ENCODE measurements at regions not wholly inside any gene's neighbourhood (a gene's known extent, or its start where the extent isn't known, plus 50 kb on each side); places are given as distances from the start of the nearest gene placed in this dataset.

DNA sequence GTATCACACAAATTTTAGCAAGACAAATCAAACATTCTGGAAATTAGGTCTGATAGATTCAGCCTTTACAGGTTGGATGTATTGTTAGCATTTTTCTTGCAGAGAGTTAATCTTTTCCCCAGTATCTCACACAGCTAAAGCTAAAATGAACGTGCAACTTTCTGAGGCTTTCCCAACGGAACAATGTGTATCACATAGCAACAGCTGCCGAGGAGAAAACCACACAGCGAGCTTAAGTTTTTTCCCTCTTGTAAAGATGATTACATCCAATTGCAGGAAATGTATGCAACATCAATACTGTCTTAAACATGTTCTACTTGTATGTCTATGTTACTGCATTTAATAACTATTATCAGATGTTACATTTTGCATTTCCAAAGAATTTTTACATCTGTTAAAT is 182.2 kb downstream of the CCDC59 start:
- intact Hi-C loops (cut with DNase I), result no loop called here
- DNase-seq, result no peak

DNA sequence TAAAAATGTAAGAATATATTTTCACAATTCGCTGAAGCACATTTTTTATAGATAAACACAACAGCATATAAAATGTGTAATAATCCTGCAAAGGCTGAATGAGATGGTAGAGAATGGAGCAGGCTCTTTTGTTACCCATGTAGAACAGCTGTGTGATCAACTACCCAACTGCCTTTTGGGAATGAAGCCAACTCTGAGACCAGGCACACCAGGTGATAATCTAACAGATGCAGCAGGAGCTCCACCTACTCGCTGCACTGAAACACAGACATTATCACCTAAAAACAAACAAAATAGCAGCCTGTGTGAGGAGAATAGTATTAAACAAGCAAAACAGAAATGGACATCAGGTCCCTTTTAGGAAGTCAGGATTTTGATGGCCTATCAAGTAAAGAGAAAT is 183.3 kb downstream of the CCDC59 start:
- DNase-seq, result no peak
- intact Hi-C loops (cut with DNase I), result no loop called here

DNA sequence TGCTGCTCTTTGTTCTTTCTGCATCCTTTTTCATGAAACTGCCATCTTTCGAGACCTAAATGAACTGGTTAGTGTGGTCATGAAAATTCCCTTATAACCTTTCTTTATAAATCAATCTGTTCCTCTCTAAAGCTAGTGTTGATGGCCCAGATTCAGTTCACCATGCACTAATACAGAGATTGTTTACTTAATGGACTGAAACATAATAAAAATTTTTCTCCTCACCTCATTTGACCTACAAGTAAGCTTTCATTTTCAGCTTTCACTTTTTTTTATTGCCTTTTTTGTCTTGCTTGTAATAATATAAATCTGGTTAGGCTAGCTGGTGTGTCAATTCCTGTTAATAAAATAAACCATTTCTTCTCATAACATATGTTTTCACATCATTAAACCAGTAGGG is 183.8 kb downstream of the CCDC59 start:
- DNase-seq, result no peak
- intact Hi-C loops (cut with DNase I), result no loop called here

DNA sequence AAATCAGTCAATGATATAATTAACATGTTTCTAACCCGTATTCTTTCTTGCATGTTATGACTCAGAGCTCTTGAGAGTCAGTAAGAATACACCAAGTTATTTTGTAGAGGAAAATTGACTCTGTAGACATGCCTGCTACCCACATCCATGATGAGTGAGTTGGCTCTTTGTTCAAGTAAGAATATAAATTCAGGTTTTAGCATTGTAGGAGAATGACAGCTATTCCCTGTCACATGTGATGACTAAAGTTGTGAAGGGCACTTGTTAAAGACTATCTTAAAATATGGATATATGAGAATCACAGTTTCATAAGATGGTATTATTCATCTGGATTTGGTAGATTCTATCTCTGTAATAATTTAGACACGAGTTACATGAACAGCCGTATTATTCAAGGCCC is 209.1 kb downstream of the CCDC59 start:
- no peak for DNase-seq
- intact Hi-C loops (cut with DNase I), result no loop called here

DNA sequence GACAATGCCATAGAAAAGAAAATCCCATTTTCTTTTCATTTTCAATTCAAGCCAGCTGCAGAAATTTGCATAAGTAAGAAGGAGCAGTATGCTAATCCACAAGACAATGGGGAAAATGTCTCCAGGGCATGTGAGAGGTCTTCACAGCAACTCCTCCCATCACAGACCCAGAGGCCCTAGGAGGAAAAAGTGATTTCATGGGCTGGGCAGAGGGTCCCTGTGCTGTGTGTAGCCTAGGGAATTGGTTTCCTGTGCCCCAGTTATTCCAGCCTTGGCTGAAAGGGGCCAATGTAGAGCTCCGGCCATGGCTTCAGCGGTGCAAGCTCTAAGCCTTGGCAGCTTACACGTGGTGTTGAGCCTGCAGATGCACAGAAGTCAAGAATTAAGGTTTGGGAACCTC is 211.4 kb downstream of the CCDC59 start:
- DNase-seq, result peak in 1 of 10 donors; percentile 29
- intact Hi-C loops (cut with DNase I), result no loop called here

DNA sequence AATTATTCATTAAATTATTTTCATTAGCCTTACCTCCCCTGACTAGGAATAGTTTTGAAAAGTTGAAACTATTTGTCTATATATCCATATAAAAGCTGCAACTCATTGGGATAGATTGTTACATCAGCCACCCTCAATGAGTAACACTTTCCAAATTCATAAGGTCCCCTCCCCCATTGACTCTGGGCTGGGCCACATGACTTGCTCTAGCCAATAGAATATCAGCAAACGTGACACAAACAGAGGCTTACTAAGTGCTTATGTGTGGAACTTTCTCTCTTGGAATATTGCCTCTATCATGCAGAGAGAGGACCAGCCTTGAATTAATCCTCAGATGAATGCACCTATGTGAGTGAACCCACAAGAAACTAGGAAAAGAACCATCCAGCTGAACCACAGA is 213.7 kb downstream of the CCDC59 start:
- no peak for DNase-seq
- intact Hi-C loops (cut with DNase I), result no loop called here

DNA sequence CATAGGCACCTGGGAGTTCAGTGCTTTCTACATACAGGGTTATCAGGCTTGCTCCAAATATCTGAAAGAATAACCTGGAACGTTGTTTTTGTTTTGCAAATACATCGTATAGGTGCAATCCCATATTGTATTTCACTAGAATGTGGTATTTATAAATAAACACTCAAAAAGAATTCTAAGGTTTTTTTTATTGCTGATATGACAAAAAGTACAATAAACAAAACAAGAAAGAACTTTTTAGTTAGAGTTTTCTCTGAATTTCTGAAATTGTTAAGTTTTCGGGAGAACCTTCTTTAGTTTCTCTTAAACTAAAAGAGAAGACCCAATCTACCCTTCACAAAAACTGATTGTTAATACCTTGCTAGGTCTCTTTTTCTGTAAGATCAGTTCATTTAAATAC is 225.8 kb downstream of the CCDC59 start:
- no peak for DNase-seq
- intact Hi-C loops (cut with DNase I), result no loop called here

DNA sequence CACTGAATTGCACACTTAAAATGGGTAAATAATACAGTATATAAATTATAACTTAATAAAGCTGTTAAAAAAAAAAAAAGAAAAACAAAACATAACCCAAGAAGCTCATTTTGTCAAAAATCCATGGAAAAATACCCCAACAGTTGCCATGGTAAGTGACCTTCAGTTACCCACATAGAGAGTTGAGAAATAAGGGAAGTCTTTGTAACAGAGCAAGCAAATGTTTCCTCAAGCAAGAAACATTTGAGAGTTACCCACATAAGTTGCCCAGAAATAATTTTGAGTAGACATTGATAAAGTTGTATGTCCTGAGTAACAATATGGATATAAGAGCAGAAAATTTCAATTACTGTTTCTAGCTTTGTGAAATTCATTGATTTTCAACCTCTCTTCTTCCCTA is 227.4 kb downstream of the CCDC59 start:
- DNase-seq, result no peak
- intact Hi-C loops (cut with DNase I), result no loop called here

DNA sequence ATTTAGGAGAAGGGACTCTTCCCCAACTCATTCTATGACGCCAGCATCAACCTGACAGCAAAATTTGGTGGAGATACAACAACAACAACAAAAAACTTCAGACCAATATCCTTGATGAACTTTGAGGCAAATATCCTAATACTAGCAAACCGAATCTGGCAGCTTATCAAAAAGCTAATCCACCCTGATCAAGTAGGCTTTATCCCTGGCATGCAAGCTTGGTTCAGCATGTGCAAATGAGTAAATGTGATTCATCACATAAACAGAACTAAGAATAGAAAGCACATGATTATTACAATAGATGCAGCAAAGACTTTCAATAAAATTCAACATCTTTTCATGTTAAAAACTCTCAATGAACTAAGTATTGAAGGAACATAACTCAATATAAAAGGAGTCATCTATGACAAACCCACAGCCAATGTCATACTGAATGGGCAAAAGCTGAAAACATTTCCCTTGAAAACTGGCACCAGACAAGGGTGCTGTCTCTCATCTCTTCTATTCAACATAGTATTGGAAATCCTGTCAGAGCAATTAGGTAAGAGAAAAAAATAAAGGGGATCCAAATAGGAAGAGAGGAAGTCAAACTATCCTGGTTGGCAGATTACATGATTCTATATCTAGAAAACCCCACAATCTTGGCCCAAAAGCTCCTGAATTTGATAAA is 233.3 kb downstream of the CCDC59 start:
- DNase-seq, result no peak
- intact Hi-C loops (cut with DNase I), result no loop called here

DNA sequence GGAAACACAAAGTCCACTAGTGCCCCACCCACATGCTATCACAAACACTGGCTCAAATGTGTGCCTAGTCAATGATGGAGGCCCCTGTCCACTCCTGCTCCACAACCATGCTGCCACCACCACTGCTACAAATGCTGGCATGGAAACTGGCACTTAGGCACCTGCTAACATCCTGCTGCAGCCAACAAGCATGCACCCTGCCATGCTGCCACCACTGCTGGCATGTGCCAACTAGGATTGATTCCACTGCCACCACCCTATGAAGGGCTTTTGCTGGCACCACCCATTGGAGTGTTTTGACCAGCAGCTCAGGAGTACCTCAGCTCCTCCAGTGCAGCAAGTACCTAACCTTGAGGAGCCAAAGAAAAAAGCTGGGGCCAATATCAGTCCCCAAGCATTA is 236.6 kb downstream of the CCDC59 start:
- intact Hi-C loops (cut with DNase I), result no loop called here
- DNase-seq, result peak in 2 of 10 donors; percentile 58 to 74

DNA sequence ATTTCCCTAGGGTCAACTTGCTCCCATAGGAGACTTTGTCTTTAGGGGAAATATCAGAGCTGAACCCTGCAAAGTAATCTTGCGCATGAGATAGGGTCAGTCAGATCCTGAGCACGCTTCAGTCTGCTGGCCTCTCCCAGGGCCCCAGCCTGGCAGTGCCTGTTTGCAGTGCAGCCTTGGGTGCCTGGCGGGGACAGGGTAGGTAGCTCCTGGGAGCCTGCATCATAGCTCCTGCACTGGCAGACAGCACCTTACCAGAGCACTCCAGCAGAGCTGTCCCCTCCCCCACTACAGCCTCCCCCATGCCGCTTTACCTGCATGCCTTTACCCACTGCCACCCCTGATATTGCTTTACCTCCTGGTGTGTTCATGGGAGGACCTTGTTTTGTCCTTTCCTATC is 237.3 kb downstream of the CCDC59 start:
- peak in 2 of 10 donors; percentile 62 to 63 for DNase-seq
- intact Hi-C loops (cut with DNase I), result no loop called here

DNA sequence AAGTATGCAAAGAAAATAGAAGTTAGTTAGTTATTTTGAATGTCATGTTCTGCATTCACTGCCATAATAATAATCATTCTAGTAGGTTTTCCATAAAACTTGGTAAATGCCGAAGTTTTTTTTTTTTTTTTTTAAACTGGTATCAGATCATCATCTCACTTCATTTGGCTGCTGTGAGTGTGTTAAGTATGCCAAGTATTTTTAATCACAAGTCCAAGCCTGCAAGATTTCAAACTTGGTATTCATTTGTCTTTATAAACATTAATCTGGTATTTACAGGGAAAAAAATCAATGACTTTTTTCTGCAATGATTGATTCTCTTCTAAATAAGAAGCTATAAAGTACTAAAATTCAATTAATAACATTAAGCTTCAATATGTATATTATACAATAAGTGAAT is 248.9 kb downstream of the CCDC59 start:
- intact Hi-C loops (cut with DNase I), result no loop called here

DNA sequence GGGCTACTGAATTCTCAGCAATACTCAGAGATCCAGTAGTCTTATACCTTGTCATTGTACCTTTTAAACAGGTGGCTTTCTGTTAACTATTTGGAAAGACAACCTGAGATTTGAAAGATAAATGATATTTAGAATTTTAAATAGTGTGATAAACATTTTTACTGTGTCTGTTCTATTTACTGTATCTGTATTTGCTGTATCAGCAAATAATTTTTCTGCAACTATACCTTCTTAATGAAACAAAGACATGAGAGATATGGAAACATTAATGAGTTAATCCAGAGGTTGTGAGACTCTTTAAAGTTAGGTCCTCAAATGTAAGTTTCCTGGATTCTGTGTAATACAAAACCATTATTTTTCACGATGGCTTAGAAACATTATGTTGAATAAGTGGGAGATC is 249.6 kb downstream of the CCDC59 start:
- DNase-seq, result no peak
- intact Hi-C loops (cut with DNase I), result no loop called here

More for the DNA sequence above, 248.9 kb downstream of the CCDC59 start:
- no peak for DNase-seq

DNA sequence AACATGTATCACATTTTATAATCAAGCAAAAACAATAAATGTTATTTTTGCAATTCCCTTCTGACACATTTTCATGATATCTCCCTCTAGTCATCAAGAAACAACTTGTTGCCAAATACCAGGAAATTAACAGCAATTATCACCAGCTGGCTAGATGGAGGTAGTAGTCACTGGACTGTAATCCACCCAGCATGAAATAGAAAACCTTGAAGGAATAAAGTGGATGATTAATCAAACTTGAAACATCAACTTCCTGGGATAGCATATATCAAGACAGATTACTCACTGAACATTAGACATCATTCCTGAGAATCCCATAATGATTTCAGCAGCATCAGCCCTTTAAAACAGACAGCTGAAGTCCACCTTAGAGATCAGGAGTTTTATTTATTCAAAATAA is 259.0 kb downstream of the CCDC59 start:
- no peak for DNase-seq
- intact Hi-C loops (cut with DNase I), result no loop called here

DNA sequence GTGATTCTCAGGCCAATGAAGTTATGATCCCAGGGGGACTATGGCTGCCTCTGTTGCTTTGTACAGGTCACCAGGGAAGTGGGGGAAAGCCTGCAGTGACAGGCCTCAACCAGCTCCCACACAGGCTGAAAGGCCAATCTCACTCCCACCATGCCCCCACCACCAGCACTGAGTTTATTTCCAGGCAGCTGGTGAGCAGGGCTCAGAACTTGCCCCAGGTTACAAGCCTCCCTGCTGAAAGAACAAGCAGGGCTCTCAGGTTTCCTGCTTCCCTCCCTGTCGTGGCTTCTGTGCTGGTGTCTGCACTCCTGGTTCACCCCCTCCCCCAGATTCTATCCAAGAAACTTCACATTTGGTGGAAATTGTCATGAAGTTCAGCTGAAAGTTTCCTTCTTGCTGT is 260.3 kb downstream of the CCDC59 start:
- DNase-seq, result peak in 1 of 10 donors; percentile 56
- intact Hi-C loops (cut with DNase I), result no loop called here

DNA sequence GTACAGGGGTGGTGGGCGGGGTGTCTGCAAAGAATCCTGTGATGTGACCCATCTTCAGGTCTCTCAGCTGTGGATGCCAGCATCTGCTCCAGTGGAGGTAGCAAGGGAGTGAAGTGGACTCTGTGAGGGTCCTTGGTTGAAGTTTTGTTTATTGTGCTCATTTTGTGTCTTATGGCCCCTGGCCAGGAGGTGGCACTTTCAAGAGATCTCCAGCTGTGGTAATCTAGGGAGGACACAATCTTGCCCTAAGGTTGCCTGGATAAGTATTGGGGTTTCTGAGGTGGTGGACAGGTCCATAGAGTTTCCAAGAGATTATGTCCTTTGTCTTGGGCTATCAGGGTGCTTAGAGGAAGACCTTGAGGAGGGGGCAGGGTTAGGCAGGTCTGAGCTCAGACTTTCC is 260.7 kb downstream of the CCDC59 start:
- intact Hi-C loops (cut with DNase I), result no loop called here
- no peak for DNase-seq

DNA sequence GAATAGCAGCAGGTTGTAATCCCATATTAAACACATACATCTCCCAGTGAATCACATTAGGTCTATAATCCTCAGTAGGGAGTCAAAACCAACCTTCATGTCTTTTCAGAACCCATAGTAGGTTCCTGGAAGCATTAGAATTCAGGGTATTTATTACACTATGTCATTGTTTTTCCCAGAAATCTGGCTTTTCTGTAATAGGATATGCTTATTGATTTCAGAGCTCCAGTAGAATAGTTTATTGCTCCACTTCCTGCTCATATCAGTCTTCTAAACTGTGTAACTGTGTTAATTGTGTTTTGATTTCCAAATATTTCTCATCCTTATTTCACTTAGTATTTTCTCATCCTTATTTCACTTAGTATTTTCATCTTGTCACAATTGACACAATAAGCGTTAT is 268.0 kb downstream of the CCDC59 start:
- intact Hi-C loops (cut with DNase I), result no loop called here
- no peak for DNase-seq

DNA sequence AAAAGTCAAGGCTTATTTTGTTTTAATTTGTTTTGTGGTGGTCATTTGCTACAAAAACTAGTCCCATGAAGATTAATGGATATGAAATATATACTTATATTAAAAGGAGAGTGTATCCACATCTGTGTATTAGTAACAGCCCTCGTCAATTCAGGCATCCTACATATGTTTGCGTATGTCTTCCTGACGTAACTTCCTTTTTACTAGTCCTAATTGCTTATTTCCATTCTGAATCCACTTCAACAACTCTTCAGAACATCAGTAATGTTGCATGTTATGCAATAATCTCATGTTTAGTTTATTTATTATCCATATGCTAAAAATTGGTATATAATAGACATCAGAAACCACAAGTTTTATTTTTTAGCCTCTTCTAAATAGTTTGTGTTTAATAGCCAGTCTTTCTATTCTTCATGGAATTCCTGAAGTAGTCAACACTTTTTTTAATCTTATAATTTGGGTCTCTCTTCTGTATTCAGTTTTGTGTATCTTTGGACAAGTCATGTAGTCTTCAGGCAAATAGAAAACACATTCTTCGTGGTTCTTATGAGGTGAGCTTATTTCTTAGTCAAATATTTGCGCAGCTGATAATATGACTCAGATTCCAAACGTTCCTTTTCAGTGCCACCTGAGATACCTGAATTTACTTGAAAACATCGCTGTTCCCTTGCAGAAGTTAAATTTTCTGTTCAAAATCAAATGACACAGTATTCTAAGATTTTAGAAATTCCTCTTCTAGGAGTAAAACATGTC is 268.6 kb downstream of the CCDC59 start:
- intact Hi-C loops (cut with DNase I), result no loop called here

DNA sequence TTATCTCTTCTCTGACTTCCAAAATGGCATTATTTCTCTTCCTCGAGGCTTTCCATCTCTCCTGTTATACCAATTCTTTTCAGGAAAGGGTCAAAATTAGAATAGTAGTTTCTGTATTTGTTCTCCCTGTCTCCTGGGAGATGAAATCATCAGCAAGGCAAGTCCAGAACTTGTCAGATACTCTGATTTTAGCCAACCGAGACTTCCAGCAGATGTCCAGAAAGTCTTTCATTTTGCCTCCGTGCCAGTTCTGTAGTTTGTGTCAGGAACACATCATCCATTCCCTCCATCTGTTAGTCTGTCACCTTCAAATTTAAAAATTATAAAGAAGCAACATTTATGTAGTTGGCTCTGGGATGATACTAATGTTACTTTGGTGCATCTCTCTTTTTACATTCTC is 275.7 kb downstream of the CCDC59 start:
- DNase-seq, result no peak
- intact Hi-C loops (cut with DNase I), result no loop called here

More for the DNA sequence above, 268.6 kb downstream of the CCDC59 start:
- no peak for DNase-seq

DNA sequence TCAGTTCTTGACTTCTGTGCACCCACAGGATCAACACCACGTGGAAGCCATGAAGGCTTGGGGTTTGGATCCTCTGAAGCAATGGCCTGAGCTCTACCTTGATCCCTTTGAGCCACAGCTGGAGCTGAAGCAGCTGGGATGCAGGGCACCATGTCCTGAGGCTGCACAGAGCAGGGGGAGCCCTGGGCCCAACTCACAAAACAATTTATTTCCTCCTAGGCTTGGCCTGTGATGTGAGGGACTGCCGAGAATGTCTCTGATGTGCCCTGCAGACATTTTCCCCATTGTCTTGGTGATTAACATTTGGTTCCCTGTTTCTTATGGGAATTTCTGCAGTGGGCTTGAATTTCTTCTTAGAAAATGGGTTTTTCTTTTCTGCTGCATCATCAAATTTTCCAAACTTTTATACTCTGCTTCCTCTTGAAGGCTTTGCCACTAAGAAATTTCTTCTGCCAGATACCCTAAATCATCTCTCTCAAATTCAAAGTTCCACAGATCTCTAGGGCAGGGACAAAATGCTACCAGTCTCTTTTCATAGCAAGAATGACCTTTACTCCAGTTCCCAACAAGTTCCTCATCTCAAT is 288.2 kb downstream of the CCDC59 start:
- peak in 1 of 10 donors; percentile 37 for DNase-seq
- intact Hi-C loops (cut with DNase I), result no loop called here

DNA sequence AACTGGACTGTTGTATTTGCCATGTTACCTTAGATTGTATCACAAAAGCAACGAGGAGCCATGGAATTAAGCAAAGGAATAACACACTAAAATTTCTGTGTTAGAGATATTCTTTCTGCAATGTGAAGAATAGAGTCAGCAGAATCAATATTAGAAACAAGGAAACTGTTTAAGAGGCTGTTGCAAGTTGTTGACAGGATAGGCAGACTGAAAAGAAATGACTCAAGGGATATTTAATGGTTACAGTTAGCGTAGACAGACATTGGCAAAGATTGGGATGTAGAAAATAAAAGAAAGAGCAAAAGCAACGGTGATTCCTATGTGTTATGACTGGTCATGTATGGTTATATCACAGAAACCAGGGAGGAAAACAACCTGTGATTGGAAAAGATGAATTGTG is 299.0 kb upstream of the PPFIA2 start:
- intact Hi-C loops (cut with DNase I), result no loop called here
- DNase-seq, result no peak

DNA sequence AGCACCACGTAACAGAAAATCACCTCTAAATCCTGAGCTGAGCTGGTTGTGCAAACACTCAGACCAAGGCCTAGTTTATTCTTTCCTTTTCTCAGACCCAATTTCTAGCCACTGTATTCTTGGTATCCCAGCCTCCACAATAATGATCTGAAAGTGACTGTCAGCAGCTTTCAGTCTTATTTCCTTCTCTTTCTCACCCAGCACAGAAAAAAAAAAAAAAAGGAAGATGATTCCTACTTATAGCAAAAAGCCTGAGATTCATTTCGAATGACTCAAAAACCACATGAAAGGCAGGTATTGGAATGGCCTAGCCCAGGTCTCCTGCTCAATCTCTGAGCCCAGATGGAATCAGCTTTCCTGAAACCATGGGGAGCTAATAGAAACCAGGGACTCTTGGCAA is 298.6 kb upstream of the PPFIA2 start:
- intact Hi-C loops (cut with DNase I), result no loop called here
- DNase-seq, result no peak
